ENCODE measurements at regions not wholly inside any gene's neighbourhood (a gene's known extent, or its start where the extent isn't known, plus 50 kb on each side); places are given as distances from the start of the nearest gene placed in this dataset.

DNA sequence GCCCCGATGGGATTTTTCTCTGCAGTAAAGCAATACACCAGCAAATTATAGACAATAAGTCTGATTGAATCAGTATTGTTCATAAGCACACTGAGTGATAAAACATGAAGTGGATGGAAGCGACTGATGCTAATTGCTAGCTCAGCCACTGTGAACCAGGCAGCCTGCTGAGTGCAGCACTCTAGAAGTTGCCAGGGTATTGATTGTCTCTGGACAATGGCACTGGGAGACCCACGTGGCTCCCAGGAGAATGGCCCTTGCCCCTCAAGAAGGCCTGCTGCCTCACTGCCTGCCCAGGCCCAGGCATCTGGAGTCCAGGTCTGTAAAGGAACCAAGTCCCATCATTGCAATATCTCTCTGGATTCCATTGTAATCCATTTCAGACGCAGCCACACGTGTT is 80.4 kb upstream of the TCERG1L start:
- peaks cover 18% of the 10 kb centered on the region for H3K27me3 ChIP-seq
- H3K4me1 ChIP-seq: peaks cover 0 to 17% (median 0%) of the 10 kb centered on the region in 3 donors
- H3K27ac ChIP-seq: no peak overlapping the region
- 90% methylated on average over 1 to 4 of the region's 5 CpGs for WGBS, 2 donors (ENCODE audit: low coverage in 1 of 2)
- H3K4me3 ChIP-seq: no peak overlapping the region
- no peaks in the 10 kb centered on the region for H3K36me3 ChIP-seq
- no peak for ATAC-seq
- no peaks in the 10 kb centered on the region for H3K9me3 ChIP-seq
- no peak for TF ChIP-seq POLR2AphosphoS5 (IDR thresholded peaks at IDR 0.05)
- TF ChIP-seq, protein P1, sequence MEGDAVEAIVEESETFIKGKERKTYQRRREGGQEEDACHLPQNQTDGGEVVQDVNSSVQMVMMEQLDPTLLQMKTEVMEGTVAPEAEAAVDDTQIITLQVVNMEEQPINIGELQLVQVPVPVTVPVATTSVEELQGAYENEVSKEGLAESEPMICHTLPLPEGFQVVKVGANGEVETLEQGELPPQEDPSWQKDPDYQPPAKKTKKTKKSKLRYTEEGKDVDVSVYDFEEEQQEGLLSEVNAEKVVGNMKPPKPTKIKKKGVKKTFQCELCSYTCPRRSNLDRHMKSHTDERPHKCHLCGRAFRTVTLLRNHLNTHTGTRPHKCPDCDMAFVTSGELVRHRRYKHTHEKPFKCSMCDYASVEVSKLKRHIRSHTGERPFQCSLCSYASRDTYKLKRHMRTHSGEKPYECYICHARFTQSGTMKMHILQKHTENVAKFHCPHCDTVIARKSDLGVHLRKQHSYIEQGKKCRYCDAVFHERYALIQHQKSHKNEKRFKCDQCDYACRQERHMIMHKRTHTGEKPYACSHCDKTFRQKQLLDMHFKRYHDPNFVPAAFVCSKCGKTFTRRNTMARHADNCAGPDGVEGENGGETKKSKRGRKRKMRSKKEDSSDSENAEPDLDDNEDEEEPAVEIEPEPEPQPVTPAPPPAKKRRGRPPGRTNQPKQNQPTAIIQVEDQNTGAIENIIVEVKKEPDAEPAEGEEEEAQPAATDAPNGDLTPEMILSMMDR (IDR thresholded peaks at IDR 0.05): no peak
- no peak for TF ChIP-seq EP300 (IDR thresholded peaks at IDR 0.05)
- no peak for TF ChIP-seq POLR2A (IDR thresholded peaks at IDR 0.05)

DNA sequence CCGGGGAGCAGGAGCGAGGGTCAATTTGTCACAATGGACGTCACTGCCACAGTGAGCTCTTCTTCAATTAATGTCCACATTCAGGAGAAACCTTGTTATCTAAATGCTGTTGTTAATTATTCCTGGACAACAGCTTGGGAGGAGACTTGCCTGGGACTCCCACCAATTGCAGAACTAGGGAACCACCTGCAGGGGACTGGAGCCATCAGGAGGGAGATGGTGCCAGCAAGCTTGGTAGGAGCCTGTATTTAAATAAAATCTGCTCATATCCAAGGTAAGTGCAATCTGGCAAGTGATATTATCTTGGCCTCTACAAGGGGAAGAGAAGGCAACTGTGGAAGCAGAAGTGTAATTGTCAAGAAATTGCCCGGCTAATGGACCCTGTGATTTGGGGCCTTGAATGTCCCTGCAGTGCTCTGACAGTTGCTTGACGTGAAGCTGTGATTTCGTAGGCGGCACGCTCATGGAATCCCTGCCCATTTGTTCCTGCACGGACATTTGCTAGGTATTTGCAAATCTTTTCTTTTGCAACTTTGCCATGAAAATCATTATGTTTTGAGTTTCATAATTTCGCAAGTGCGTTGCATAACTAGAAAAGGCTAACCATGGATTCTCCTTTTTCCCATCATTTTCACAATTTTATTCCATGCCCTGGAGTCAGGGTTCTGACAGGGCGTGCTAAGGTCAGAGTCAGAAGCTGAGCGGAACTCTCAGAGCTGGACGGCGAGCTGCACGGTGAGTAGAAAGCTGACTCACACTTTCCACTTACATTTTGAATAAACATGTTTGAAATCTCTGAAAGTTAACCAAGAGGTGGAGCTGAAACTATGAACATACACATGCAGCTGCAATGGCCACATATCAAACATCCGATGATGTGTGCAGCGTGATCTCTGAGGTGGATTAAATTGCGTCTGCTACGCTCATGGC is 84.9 kb upstream of the TCERG1L start:
- Histone ChIP-seq H3K4me1 (peaks cover 0 to 20% (median 0%) of the 10 kb centered on the region in 3 donors), H3K4me3 (no peak overlapping the region), H3K36me3 (no peaks in the 10 kb centered on the region), H3K9me3 (no peaks in the 10 kb centered on the region), H3K27me3 (peaks cover 7% of the 10 kb centered on the region), H3K27ac (peak overlapping the region in 1 of 4 donors; percentile 45)
- no peak for TF ChIP-seq POLR2A (IDR thresholded peaks at IDR 0.05)
- peak; percentile 69 for TF ChIP-seq POLR2AphosphoS5 (IDR thresholded peaks at IDR 0.05)
- TF ChIP-seq EP300 (IDR thresholded peaks at IDR 0.05): no peak
- TF ChIP-seq, protein P1 (IDR thresholded peaks at IDR 0.05): peak in 1 of 4 experiments; percentile 9
- WGBS, 2 donors (ENCODE audit: low coverage in 1 of 2): 21 to 24% methylated on average over 10 to 20 of the region's 20 CpGs
- ATAC-seq: peak; percentile 59

DNA sequence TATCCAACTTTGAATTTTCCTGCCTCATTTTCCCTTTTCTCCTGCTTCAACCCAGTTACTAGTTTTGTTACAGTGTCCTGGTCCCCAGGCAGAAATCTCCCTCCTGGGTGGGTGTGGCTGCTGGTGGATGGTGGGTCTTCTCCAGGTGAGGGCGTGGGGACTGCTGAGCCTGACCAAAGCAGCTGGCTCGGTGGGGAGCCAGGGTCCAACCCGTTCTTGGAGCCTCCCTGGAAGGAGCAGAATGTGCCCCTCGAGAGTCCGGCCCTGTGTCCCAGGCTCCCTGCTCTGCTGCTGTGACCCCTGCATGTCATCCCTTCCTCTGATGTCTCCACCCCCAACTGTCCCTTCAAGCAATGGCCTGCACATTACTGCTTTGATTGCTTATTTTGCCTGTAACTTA is 86.6 kb upstream of the TCERG1L start:
- TF ChIP-seq EP300 (IDR thresholded peaks at IDR 0.05): no peak
- no peak for TF ChIP-seq POLR2AphosphoS5 (IDR thresholded peaks at IDR 0.05)
- no peak for TF ChIP-seq POLR2A (IDR thresholded peaks at IDR 0.05)
- TF ChIP-seq, protein P1 (IDR thresholded peaks at IDR 0.05): no peak
- no peak for ATAC-seq

DNA sequence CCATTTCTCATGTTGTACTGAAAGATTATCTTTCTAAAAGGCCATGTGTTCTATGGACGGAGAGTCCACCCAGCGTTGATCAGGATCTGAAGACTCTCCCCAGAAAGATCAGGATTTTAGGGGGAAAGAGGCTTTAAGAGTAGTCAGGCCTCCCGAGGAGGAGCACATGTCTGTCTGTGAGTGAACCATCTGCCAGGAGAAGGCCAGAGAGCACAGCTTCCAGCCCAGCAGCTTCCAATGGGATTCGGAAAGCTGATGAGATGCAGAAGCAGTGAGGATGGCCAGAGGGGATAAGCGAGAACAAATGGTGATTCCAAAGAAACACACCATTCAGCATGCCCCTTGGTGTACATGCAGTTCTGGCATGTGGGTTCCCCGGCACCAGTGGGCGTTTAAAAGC is 88.5 kb upstream of the TCERG1L start:
- TF ChIP-seq, protein P1 (IDR thresholded peaks at IDR 0.05): no peak
- TF ChIP-seq EP300 (IDR thresholded peaks at IDR 0.05) (no peak), POLR2A (IDR thresholded peaks at IDR 0.05) (no peak), POLR2AphosphoS5 (IDR thresholded peaks at IDR 0.05) (no peak)
- H3K9me3 ChIP-seq: no peaks in the 10 kb centered on the region
- H3K27ac ChIP-seq: no peak overlapping the region
- 52 to 68% methylated on average over 3 to 5 of the region's 7 CpGs for WGBS, 2 donors (ENCODE audit: low coverage in 1 of 2)
- H3K27me3 ChIP-seq: peaks cover 25% of the 10 kb centered on the region
- H3K4me3 ChIP-seq: no peak overlapping the region
- H3K4me1 ChIP-seq: peaks cover 0 to 20% (median 0%) of the 10 kb centered on the region in 3 donors
- ATAC-seq: no peak
- H3K36me3 ChIP-seq: no peaks in the 10 kb centered on the region

More for the DNA sequence above, 86.6 kb upstream of the TCERG1L start:
- no peak overlapping the region for H3K4me3 ChIP-seq
- peaks cover 0 to 20% (median 0%) of the 10 kb centered on the region in 3 donors for H3K4me1 ChIP-seq
- H3K27ac ChIP-seq: no peak overlapping the region
- no peaks in the 10 kb centered on the region for H3K36me3 ChIP-seq
- H3K27me3 ChIP-seq: peaks cover 13% of the 10 kb centered on the region
- WGBS, 2 donors (ENCODE audit: low coverage in 1 of 2): 85% methylated on average over 4 of the region's 5 CpGs; no CpG with 5 or more reads in 1 of the 2 donors
- no peaks in the 10 kb centered on the region for H3K9me3 ChIP-seq

Data from gastroesophageal sphincter (tissue), 4 donors.